WI38 (cell line): ENCODE measurements at regions not wholly inside any gene's neighbourhood (a gene's known extent, or its start where the extent isn't known, plus 50 kb on each side); places are given as distances from the start of the nearest gene placed in this dataset.

ENCODE experiments used
- H3K4me3 ChIP-seq: 2 replicates; pipeline ENCODE4 v1.5.1; 2011; ENCODE audit warnings: low read depth, mild to moderate bottlenecking, control low read depth, low read length
- TF ChIP-seq, protein P1 (sequence below): IDR thresholded peaks from 2 replicates; pipeline ENCODE4 v1.5.1; 2012; ENCODE audit warnings: low read depth, mild to moderate bottlenecking, control low read depth, low read length

DNA sequence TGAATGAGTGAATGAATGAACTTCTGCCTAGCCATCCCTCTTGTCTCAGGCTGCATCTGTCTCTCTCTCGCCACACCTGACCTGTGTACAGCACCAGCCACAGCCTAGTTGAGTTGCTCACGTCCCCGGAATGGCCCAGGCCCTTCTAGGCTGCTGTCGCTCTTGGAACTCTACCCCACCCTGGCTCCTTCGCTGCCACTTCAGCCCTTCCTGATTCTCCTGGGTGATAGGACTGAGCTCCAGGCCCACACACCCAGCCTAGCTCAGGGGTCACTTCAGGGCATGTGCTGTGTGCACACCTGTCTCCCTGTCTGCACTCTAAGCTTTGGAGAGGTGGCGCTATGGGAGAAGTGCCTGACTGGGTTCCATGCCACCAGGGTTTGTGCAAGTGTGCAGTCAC, 236.6 kb downstream of the GLI2 start:
- no peak overlapping the region for H3K4me3 ChIP-seq
- TF ChIP-seq, protein P1, sequence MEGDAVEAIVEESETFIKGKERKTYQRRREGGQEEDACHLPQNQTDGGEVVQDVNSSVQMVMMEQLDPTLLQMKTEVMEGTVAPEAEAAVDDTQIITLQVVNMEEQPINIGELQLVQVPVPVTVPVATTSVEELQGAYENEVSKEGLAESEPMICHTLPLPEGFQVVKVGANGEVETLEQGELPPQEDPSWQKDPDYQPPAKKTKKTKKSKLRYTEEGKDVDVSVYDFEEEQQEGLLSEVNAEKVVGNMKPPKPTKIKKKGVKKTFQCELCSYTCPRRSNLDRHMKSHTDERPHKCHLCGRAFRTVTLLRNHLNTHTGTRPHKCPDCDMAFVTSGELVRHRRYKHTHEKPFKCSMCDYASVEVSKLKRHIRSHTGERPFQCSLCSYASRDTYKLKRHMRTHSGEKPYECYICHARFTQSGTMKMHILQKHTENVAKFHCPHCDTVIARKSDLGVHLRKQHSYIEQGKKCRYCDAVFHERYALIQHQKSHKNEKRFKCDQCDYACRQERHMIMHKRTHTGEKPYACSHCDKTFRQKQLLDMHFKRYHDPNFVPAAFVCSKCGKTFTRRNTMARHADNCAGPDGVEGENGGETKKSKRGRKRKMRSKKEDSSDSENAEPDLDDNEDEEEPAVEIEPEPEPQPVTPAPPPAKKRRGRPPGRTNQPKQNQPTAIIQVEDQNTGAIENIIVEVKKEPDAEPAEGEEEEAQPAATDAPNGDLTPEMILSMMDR: no peak

DNA sequence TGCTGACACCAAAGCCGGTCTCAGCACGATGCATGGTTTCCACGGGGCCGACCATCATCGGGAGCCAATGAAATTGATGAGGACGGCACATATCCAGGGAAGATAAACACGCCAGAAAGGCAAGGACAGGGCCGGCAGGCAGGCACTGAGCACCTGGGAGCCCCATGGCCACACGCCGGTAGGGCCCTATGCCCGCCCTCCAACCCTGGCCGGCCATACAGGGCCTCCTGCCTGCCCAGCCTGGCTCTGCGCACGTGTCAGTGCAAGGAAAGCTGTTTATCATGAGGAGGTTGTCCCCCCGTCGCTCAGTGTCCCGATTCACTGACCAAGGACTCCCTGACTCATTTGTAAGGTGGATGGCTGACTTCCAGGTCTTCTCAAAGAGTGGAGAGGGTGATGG, 237.5 kb downstream of the GLI2 start:
- TF ChIP-seq, protein P1: no peak
- no peak overlapping the region for H3K4me3 ChIP-seq

DNA sequence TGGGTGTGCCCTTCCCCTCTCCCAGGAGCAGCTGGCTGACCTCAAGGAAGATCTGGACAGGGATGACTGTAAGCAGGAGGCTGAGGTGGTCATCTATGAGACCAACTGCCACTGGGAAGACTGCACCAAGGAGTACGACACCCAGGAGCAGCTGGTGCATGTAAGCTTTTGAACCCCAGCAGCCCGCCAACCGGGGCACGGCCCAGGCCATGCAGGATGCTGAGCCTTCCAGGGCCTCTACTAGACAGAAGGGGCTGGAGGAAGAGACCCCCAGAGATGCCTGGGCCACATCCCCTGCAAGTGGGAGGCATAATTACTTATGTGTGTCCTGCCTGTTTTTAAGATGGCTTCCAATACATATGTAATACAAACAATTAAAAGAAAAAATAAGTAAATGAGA, 239.3 kb downstream of the GLI2 start:
- no peak overlapping the region for H3K4me3 ChIP-seq
- TF ChIP-seq, protein P1: no peak

DNA sequence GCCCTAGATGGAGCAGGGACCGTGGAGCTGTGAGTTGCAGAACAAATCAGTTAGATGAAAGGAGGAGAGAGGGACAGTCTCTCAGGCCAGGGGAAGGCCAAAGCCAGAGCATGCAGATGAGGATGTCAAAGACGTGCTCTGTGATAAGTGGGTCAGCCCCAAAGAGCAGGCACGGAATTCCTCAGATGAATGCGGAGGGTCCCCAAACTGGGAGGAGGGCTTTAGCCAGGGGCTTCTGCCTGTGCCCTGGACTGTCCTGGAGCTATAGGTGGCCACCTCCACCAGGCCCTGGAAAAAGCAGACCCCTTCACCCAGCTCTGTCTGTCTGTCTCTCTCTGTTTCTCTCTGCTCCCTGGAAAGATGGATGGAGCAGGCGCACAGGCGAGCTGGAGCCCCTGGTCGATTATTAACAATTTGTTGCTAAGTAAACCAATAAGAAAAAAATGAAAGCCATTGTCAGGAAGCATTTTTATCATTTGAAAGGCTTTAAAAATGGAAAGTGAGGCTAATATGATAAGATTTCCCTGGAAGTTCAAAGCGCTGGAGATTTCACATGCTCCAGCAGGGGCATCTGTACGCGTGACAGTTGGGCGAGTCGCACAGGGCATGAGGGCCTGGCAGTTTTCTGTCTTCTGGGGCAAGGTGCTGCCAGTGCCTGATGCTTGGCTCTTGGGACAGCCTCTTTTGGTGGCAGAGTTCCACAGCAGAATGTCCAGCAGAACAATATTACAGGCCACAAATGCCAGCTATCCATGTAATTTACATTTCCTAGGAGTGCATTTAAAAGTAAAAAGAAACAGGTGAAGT, 241.0 kb downstream of the GLI2 start:
- TF ChIP-seq, protein P1: no peak
- H3K4me3 ChIP-seq: no peak overlapping the region

DNA sequence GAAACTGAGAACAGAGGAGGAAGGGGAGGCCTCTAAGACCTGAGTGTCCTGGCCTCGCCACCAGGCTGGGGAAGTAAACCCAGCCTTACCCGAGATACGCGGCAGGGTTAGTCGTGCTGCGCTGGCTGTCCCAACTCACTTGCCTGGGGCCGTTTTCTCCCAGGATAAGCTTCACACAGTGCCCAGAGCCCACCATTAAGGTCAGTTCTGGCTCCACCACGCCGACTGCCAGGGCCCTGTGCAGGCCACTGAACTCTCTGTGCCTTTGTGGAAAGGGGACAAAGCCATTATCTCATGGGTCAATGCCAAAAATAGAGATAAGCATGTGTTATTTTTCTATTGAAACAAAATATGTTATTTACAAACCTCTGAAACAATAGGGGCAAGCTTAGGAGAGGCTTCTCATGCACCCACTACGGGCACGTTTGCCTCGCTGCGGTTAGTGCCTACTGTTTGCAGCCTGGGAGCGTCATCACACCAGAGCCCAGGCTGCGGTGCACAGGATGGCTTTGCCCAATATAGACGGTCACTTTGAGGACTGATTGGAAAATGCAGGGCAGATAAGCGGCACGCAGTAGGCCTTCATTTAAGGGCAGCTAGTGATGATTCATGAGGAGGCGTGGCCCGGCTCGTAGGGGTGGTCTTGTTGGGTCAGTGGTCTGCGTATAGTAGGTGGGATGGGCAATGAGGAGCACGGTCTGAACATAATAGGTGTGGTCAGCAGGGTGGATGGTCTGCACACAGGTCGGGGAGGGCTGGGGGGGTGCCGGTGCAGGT, 242.1 kb downstream of the GLI2 start:
- TF ChIP-seq, protein P1: no peak
- H3K4me3 ChIP-seq: no peak overlapping the region

DNA sequence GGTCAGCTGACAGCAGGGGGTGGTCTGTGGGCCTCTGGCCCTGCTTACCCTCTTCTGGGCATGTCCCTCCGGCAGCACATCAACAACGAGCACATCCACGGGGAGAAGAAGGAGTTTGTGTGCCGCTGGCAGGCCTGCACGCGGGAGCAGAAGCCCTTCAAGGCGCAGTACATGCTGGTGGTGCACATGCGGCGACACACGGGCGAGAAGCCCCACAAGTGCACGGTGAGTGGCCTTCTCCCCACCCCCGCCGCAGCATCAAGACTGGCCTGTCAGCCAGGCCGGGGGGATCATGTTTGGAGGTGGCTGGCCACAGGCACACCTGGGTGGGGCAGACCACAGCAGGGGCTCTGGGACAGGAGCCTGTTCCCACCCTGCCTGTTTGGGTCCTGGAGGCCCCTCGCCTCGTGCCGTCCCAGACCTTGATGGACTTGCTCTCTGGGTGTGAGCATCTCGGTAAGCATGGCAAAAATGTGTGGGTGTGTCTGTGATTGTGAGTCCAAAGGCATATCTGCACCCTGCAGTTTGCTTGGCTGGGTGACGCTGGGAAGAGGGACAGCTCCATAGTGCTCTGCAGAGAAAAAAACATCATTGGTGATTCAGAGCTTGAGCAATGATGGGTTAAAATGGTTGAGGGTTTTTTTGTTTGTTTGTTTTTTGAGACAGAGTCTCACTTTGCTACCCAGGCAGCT, 242.8 kb downstream of the GLI2 start:
- H3K4me3 ChIP-seq: no peak overlapping the region
- TF ChIP-seq, protein P1: no peak

DNA sequence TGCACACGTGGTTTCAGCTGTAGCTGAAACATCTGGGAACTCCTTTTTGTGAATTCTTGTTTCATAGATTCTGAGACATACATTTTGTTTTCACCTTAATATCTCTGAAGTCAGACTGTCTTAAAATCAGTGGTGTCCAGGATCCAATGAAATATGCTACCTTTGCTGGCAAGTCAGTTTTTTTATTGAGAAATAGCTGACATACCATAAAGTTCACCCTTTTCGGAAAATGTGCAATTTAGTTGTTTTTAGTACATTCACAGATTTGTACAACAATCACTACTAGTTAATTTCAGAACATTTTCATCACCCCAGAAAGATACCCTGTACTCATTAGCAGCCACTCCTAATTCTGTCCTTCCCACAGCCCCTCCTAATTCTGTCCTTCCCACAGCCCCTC, 243.7 kb downstream of the GLI2 start:
- TF ChIP-seq, protein P1: no peak
- H3K4me3 ChIP-seq: no peak overlapping the region
